Stimulated activated naive CD4-positive, alpha-beta T cell (primary cell): ENCODE measurements at regions not wholly inside any gene's neighbourhood (a gene's known extent, or its start where the extent isn't known, plus 50 kb on each side); places are given as distances from the start of the nearest gene placed in this dataset.
"Not testable (repeated sequence)": the region's sequence is repeated elsewhere in the genome, so short reads cannot be mapped to it uniquely, and the experiment has no call there.

Experiments
- DNase-seq, 6 experiments: peaks; one replicate each; lab custom pipeline; 2025; lab: John Stamatoyannopoulos, UW

DNA sequence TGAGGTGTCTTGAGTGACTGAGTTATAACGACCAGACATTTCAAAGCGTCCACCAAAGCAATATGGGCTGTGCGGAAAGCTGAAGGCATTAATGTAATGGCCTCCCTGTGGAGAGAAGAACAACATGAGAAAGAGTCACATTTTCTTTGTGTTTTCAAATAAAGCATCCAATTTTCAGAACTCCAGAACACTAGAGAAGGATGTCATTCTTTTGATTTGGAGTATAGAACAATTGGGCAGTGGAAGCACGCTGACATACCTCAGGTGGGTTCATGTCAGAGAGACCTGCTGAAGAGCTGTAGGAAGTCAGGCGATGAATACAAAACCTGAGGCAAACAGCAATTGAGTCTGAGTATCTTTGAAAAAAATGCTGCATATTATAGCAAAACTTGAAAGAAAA lies 556.5 kb downstream of the GABRG2 start:
- no peak for DNase-seq

DNA sequence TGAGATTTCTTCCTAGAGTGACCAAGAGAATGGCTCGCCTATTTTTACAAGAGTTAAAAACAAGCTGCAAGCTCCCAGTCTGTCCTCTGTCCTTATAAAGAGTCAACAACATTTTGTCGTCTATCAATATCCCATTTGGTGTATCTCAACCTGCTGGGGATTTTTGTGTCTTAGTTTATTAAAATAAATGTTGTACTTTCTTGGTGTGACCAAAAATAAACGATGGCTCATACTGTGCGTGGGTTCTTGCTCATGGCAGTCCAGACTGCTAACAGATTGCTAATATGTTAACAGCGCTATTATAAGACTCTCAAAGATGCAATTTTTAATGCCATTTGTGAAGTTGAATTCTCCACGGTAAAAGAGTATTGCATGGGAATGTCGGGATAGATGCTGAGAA lies 569.9 kb downstream of the GABRG2 start:
- DNase-seq: no peak

DNA sequence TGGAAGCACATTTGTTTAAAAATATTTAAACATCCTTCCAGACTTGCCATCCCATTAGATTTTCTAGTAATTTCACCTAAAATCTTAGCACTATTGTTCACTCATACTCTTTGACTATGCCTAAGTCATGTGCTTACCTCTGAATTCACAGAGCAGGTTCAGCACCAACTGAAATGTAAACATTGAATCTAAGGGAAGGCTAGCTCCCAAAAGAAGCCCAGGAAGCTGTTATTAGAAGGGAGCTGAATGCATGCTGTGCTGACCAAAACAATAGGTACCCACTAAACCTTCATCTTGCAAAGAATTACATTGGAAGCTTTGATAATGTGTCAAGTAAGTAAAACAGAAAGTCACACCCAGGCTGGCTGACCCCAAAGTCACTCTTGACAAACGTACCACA lies 571.3 kb downstream of the GABRG2 start:
- DNase-seq: no peak

DNA sequence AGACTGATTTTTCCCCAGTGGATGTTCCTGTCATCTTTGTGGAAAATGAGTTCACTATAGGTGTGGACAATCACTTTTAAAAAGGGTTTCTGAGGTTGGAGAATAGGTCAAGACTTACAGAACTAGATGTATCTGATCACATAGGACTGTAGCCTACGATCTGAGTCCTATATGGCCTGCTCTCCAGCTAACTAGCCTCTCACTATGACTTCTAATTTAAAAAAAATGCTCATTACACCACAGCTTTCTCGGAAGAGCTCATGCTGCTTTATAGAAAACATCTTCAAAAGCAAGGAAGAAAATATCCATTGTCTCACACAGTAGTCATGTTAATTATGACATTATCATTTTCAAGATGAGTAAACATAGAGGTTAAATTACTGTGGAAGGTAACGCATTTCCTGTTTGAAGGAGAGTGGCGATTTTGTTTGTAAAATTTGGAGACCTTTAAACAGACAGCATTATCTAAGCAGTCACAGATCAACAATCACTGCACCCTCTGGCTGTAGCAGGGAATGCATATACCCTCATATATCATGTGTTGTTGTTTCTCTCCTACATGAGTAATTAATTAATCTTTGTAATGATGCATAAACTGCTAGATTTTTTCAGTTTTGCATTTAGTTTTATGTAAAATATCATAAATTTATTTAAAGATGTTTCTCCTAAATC lies 573.7 kb downstream of the GABRG2 start:
- DNase-seq: no peak

DNA sequence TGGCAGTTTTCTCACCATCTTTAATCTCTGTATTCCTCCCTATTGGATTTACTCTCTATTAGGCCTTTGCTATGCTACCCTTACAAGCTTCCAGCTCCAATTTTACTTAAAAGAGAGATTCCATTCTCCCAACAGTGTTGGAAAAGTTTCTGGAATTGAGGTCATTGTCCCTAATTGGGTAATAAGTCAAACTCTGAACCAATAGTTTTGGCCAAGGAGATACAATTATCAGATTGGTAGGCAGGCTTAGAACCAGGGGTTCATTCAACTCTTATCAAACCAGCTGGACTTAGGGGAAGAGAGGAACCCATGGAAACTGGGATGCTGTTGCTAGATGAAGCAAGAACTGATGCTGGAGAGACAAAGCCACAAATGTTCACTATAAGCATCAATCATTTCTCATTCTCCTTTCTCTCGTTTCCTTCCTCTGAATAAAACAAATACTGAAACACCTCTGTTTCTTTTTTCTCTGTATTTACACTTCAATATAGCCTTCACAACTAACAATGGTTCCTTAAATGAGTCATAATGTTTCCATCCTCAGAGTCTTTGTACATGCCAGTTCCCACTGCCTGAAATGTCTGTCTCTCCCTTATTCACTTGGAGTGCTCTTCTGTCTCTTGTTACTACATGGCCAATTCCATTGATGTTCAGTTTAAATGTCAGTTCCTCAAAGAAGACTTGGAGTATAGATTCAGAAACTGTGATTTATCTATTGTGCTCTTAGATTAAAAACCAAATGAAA lies 587.3 kb downstream of the GABRG2 start:
- no peak for DNase-seq

DNA sequence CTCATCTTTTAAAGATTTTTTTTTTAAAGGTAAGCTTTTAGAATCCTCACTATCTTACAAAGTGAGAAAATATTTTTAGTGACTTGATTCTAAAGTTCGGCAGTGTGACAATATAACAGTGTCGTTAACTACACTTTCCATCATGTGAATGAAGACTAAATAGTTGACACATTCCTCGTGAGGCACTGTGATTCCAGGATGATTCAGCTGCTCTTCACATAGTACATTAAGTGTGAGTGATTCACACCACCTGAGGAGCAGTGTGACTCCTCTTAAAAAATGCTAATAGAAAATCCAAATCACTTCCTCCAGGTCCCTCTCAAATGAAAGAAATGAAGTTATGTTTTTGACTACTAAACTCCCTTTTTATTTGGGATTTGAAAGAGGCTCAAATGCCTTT lies 589.5 kb downstream of the GABRG2 start:
- no peak for DNase-seq

DNA sequence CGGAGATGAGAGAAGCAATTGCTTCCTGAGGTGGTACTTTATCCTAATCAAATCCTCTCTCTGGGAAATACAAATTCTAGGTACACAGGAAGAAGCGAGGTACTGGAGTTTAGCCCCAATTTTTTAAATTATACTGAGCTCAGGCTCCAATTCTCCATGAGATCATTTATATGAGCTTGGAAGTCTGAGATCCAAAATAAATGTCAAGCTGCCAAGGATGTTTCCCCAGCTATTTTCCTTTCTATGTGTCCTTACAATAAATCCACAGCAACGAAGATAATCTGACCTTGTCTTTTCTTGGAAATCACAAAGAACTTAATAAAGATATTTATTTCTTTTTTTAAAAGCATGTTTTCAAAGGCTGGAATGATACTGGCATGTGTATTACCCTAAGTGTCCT lies 597.3 kb downstream of the GABRG2 start:
- no peak for DNase-seq

DNA sequence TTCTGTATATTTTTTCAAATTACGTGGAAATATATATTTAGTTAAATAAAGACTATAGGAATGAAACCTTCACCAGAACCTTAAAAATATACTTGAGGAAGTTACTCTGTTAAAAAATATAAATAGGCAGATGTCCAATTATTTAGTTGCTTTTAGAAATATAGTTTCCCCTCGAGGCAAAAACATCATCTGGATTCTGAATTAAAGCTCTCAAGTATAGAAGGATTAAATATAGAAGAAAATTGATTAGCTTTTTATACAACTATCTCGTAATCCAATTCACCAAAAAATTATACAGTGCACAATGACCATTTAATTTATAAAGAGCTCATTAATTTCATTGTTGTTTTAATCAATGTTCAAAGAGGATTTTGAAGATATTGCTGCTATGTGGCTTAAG lies 601.4 kb downstream of the GABRG2 start:
- no peak for DNase-seq

DNA sequence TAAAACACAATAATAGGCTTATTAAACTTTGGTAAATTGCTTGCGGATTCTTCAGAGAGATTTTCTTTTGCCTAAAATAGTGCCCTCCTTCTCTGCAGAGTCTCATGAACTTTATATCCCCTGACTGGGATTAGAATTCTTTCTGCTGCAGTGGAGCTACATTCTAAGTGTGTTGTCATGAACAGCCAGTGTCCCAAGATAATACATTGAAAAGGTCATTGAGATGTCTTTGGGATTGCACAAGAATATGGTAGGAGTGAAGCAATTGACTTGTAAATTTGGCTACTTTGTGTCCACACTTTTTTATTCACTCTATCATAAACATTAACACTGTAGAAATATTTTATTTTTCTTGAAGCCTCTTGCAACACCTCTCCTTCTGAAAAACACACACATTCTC lies 604.5 kb downstream of the GABRG2 start:
- no peak for DNase-seq

DNA sequence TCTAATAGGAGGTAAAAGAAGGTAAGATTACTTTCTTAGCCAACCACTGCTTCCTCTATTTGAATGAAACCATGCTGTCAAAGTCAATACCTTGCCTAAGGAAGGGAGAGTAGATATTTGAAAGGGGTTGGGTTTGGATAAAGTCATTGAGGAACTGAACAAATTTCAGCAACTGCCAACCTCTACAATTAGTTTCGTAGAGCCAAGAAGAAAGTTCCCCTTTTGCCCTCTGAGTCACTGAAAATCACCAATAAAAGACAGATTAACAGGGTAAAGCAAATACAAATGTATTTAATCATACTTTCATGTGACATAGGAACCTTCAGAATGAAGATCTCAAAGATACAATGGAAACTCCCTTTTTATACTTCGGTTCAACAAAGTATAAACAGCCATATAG lies 615.7 kb downstream of the GABRG2 start:
- DNase-seq: no peak

DNA sequence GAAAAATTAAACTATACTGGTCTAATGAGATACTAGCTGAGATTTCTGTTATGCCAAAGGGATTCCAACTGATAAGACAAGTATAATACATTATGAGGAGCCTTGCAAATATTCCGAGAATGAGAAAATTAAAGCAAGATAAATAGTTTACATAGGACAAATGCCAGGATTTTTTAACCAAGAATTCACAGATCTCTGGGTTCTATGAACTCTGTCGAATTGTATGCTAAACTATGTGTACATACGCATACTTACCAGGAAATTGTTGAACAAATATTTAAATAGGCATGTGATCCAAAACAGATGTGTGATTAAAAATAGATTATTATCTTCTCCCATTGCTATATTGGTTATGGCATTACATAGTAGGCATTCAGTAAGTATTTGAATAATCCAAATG lies 616.6 kb downstream of the GABRG2 start:
- no peak for DNase-seq

DNA sequence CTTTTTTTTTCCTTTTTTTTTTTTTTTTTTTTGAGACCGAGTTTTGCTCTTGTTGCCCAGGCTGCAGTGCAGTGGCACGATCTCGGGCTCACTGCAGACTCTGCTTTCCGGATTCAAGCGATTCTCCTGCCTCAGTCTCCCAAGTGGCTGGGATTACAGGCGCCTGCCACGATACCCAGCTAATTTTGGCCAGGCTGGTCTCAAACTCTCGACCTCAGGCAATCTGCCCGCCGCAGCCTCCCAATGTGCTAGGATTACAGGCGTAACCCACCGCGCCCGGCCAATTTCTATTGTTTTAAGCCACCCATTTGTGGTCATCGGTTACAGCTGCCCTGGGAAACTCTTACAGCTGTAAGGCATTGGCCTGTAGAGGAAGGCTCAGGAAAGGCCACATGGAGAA lies 617.7 kb downstream of the GABRG2 start:
- DNase-seq: no peak

DNA sequence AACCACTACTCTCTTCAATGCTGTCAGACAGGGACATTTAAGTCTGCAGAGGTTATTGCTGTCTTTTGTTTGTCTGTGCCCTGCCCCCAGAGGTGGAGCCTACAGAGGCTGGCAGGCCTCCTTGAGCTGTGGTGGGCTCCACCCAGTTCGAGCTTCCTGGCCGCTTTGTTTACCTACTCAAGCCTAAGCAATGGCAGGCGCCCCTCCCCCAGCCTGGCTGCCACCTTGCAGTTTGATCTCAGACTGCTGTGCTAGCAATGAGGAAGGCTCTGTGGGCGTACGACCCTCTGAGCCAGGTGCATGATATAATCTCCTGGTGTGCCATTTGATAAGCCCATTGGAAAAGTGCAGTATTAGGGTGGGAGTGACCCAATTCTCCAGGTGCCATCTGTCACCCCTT lies 628.7 kb downstream of the GABRG2 start:
- not testable (repeated sequence) for DNase-seq

DNA sequence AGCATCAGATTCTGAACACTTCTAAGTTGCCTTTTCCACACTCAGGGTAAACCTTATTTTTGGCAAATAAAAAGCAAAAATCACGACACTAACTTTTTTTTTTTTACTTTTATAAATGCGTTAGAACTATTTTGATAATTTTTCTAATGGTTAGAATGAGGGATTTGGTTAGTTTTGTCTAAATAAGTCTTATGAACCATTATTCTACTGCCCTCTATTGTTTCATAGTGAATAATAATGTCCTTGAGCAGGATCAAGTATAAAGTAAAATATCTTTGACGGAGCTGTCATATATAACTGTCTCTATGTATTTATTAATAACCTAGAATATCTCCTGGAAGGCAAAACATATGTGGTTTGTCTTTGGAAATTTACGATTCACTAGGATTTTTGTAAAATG lies 631.8 kb downstream of the GABRG2 start:
- DNase-seq: no peak

DNA sequence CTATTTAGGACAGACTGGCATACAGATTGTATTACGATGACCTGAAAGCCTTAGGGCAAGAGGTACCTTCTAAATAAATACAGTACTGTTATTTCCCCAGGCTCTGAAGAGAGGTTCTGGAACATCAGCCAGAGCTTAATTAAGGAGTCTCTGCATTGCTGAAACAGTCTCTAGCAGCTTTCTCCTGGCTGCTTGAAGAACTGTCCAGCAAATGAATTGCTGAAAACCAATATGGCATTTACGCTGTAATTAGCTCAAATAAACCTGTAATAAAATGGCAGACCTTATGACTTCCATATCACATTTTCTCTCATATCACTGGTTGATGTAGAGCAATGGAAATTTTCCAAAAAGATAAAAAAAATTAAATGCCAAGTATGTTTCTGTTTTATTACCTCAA lies 636.3 kb downstream of the GABRG2 start:
- DNase-seq: no peak

DNA sequence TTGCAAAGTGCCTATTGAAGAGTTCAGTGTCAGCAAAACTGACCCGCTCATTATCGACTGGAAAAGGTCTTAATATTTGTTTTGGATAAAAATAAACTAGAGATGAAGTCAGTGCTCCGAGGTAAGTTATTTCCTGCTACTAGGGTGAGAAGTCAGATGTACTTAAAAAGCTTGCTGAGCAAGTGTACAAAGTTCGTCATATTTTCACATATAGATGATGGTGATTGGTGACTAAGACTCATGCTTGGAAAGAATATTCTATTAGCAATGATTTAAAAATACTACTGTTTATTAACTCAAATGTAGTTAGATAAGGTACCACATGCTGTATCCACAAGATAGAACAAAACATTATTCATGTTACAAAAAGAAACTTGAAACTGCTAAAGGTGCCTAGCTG lies 643.7 kb downstream of the GABRG2 start:
- no peak for DNase-seq

DNA sequence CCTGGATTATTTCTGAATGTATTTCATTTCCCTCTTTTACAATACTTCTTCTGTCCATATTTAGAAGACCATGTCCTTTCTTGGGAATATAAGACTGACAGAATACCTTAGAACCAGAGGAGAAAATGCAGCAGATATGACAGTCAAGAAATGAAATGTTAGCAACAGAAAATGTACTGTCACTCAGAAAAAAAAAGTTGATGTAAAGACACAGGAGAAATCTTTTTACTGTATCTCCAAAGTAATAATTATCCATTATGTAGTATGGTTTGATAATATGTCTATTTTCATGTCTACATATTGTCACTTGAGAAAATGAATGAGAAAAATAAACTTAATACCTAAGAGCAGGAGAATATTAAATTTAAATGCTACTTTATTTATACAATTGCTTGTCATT lies 652.1 kb downstream of the GABRG2 start:
- DNase-seq: no peak

DNA sequence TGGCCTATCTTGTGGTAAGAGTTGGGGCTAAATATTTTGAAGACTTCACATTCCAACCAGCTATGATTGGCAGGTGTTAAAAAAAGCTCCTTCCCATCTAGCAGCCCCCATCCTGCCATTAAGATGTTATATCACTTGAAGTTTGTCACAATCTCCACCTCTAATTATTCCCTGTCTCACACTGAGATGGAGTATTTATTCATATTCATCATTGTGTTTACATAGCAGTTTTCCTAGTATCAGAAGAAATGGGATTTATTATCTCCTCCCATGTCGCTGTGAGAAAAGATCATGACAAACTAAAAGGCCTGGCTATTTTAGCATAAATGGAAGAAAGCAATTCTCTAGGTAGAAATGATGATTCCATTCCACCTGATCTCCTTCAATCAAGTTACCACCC lies 653.6 kb downstream of the GABRG2 start:
- DNase-seq: no peak

DNA sequence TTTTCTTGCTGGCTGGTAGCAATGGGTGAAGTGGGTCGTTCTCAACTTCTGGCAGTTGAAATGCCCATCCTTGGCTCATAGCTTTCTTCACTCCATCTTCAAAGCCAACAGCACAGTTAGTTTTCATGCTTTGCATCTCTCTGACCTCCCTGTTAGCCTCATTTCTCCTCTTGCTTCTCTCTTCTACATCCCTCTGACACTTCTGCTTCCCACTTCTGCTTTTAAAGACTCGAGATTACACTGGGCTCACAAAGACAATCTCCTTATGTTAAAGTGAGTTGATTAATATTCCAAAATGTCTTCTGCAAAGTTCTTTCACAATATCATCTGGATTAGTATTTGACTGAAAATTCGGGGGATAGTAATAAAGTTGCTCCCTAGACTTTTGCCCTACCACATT lies 684.8 kb upstream of the CCNG1 start:
- DNase-seq: no peak

DNA sequence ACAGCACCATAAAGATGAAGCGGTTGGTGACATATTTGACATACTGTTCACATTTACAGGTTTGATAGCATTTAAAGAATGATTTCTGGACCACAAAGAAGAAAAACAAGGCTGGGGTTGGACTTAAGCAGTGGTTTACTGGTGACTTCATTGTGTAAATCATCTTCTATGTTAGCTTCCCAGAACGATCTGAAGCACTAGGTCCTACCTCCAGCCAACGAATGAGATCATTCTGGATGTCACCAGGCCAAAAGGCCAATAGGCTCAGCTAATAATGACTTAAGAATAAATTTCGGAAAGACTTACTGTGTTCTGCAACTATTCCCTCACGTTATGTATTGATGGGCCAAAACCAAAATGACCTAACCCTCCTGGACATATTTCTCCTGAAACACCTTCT lies 675.3 kb upstream of the CCNG1 start:
- DNase-seq: no peak

DNA sequence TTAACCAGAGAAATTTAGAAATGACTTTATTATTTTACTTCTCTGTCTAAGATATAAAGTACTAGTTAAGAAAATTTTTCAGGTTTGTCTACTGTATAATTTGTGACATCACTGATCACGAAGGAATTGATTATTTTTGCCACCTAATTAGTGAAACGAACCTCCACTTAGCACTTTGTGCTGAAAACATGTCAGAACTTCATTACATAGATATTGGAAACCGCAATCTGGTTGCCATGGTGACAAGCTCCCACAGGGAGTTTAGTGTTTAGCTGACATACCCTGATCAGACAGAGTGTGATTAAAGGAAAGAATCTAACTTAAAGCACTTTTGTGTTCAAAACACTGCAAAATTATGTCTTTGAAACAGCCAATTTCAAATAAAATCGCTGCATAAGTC lies 668.4 kb upstream of the CCNG1 start:
- DNase-seq: no peak

DNA sequence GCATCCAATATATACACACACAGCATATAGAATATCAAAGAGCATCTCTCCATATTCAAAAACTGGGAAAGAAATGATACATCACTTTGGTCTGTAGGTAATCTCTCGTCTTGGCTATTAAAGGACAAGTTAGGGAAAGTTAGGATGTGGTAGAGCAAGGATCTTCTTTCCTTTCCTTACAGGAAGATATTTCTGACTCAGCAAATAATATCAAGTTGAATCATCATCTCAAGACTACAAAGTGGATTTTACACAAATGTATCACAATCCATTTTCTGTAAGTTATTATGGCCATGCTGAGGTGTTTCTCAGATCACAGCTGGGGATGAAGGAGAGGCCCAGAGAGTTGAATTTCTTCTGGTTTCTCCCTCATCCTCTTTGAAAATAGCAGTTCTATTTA lies 651.7 kb upstream of the CCNG1 start:
- DNase-seq: no peak

DNA sequence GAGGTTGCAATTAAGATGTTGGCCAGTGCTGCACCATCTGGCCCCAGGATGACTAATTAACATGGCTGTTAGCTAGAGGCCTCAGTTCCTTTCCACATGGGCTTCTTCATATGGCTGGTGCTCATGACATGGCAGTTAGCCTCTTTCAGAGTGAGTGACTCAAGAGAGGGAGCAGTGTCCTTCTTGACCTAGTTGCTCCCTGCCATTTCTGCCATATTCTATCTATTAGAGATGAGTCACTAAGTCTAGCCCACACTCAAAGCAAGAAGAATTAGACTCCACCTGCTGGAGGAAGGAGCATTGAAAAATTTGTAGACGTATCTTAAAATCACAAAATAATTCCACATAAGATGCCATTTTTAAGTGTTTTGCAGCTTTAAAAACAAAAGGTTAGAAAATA lies 651.2 kb upstream of the CCNG1 start:
- no peak for DNase-seq

DNA sequence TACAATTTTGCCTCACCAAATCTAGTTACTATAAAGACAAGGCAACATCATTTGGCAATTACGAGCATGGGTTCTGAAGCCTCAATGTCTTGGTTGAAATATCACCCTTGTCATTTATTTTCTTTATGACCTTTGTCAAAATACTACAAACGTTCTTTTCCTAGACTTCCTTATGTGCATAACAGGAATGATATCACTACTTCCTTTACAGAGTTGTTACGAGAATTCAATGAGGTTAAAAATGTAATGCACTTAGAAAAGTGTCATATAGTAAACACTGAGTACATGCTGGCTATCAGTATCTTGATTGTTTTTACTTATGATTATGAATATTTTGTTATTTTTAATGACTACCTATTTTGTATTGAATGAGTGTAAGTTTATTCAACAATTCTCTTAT lies 640.9 kb upstream of the CCNG1 start:
- no peak for DNase-seq
